ENCODE measurements at regions not wholly inside any gene's neighbourhood (a gene's known extent, or its start where the extent isn't known, plus 50 kb on each side); places are given as distances from the start of the nearest gene placed in this dataset.

DNA sequence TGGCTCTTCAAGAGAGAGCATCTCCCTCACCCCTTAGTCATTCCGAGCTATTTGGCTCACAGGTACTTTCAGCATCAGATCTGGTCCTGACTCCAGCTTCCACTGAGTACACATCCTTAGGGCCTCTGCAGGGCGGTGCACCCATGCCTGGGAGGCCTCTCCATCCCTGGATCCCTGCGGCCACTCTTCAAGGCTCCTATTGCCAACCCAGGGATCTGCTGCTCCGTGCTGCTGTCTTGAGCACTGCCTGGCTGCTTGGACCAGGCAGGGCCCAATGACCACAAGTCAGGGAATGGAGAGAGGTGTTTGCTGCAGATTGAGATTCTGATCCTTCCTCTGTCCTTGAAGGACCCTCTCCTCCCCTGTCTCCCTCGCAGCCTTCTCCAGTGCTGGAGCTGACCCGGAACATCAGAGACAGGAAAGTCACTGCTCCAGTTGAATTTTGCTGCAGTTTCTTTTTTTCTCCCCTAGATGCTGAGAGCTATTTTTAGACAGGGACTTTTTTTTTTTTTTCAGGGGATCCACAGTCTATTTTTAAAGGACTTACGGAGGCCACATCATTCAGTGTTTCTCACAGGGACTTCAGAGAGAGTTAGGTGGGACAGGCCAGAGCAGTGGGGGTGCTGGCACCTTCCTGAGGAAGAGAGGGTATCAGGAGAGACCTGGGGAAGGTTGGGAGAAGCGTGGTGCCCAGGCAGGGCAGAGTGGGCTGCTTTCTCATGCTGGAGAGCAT, 50.1 kb upstream of the KCNA1 start:
- TF ChIP-seq POLR2AphosphoS5 (IDR thresholded peaks at IDR 0.05; ENCODE audit: low read depth) (no peak), EZH2phosphoT487 (IDR thresholded peaks at IDR 0.05; ENCODE audit: unreplicated experiment) (no peak), CREB1 (CRISPR knock-in tag; IDR thresholded peaks at IDR 0.05; ENCODE audit: low read depth) (no peak), REST (IDR thresholded peaks at IDR 0.05; ENCODE audit: unreplicated experiment) (no peak)

Measured in GM23338 (cell line).